Keratinocyte (primary cell): ENCODE measurements at regions not wholly inside any gene's neighbourhood (a gene's known extent, or its start where the extent isn't known, plus 50 kb on each side); places are given as distances from the start of the nearest gene placed in this dataset.

Source experiments
- CTCF ChIP-seq, 3 experiments: IDR thresholded peaks in 1 of 3; conservative IDR thresholded peaks in 1 of 3; optimal IDR thresholded peaks in 1 of 3; 2 replicates in 2 of 3; 3 replicates in 1 of 3; pipeline versions ENCODE3 to v1.5.1; 2011; ENCODE audit warnings: low read length in 3 of 3, mild to moderate bottlenecking in 3 of 3, moderate library complexity in 2 of 3, control low read depth in 1 of 3, inconsistent platforms in 1 of 3; ENCODE audit not compliant: insufficient read depth in 2 of 3; ENCODE audit errors: extremely low read depth in 1 of 3
- EZH2 ChIP-seq: IDR thresholded peaks from one replicate; pipeline ENCODE4 v1.6.1; 2012; ENCODE audit warnings: inconsistent platforms, mild to moderate bottlenecking, low read length, moderate library complexity

- TF ChIP-seq CTCF (optimal IDR thresholded peaks at IDR 0.05 in 1 of 3, IDR thresholded peaks at IDR 0.05 in 1 of 3, conservative IDR thresholded peaks at IDR 0.05 in 1 of 3; ENCODE audit: extremely low read depth in 1 of 3, insufficient read depth in 2 of 3, low read length in 3 of 3) (no peak), EZH2 (no peak)
These were observed 254.6 kb downstream of the SH3BP4 start for GRCh38 chr2:235206399-235206798.
